Effector memory CD8-positive, alpha-beta T cell (primary cell): ENCODE measurements at regions not wholly inside any gene's neighbourhood (a gene's known extent, or its start where the extent isn't known, plus 50 kb on each side); places are given as distances from the start of the nearest gene placed in this dataset.

ENCODE experiments used
- ATAC-seq: fragments of 150-1000 bp; cut with Tn5 transposase; replicated peaks from 2 replicates; pipeline ENCODE4 v1.10.0; 2021; ENCODE audit warnings: mild to moderate bottlenecking, moderate library complexity
- DNase-seq, 3 experiments: peaks; one replicate each; pipeline ENCODE4 v3.0.0; 2021
- H3K27ac Mint-ChIP-seq, 2 donors: one replicate each; pipeline ENCODE4 v1.8.0; 2022; ENCODE audit warnings: mild to moderate bottlenecking in 2 of 2, mixed read lengths in 2 of 2, moderate library complexity in 2 of 2
- H3K27me3 Mint-ChIP-seq, 2 donors: one replicate each; pipeline ENCODE4 v1.8.0; 2022; ENCODE audit warnings: mixed read lengths in 2 of 2
- H3K36me3 Mint-ChIP-seq: one replicate; pipeline ENCODE4 v1.8.0; 2022; ENCODE audit warnings: mild to moderate bottlenecking, moderate library complexity, mixed read lengths; ENCODE audit not compliant: insufficient read depth
- H3K4me1 Mint-ChIP-seq, 2 donors: one replicate each; pipeline ENCODE4 v1.8.0; 2022; ENCODE audit warnings: low read depth in 2 of 2, mixed read lengths in 2 of 2
- H3K4me3 Mint-ChIP-seq, 2 donors: one replicate each; pipeline ENCODE4 v1.8.0; 2022; ENCODE audit warnings: mild to moderate bottlenecking in 2 of 2, mixed read lengths in 2 of 2, moderate library complexity in 2 of 2
- H3K9me3 Mint-ChIP-seq, 2 donors: one replicate each; pipeline ENCODE4 v1.8.0; 2022; ENCODE audit warnings: mixed read lengths in 2 of 2

DNA sequence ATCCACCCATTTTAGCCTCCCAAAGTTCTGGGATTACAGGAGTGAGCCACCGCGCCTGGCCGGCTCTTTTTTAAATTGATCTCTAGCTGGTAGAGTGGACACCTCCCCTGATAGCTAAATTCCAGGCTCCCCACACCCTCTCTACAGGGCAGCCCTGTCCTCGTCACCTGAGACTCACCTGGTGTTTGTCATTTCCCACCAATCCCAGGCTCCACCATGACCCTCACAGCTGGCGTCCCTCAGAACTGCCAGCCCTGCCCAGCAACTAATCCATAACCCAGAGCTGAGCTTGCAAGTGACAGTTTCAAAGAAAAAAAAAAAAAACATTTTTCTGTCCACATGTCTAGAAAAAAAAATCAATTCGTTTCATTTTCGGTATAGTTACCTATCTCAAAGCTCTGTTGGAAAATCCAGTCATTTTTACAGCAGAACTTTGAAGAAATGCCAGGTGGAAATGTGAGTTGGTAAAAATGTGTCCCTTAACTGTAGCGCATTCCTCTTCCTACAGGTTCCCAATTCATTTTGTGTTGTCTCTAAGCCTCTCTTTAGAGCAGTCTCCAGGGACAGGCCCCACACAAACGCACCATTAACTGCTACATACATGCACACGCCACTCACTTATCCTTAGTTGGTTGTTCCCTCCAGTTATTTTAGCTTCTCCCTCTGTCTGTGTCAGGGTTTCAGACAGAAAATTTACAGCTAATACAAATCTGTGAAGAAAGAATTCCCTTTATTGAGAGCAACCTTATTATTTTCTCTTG, 294.7 kb downstream of the FBXO15 start:
- Mint-ChIP-seq H3K27me3 (no peaks in the 10 kb centered on the region), H3K4me1 (no peaks in the 10 kb centered on the region), H3K36me3 (no peaks in the 10 kb centered on the region), H3K9me3 (peaks cover 0 to 1% of the 10 kb centered on the region in 2 donors), H3K4me3 (no peak overlapping the region), H3K27ac (no peak overlapping the region)
- ATAC-seq (no peak), DNase-seq (no peak)

DNA sequence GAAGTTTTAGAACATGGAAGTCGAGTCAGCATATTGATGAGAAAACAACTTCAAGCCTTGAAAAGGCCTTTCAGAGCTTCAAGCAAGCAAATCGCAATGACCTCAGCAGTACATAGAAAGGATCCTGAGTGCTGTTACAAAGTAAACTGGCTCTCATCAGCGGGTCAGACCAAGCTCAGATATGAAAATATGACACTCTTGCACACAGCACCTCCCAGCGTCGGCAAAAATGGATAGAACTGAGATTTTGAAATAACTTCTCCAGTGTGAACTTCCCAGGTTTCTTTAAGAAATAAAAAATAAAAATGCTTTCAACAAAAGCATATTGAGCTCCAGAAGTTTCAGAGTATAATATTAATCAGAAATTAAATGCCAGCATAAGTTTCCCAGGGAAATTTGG, 296.9 kb downstream of the FBXO15 start:
- Mint-ChIP-seq H3K9me3 (peaks cover 0 to 1% of the 10 kb centered on the region in 2 donors), H3K4me1 (no peaks in the 10 kb centered on the region), H3K4me3 (no peak overlapping the region), H3K27ac (no peak overlapping the region), H3K36me3 (no peaks in the 10 kb centered on the region), H3K27me3 (no peaks in the 10 kb centered on the region)
- no peak for DNase-seq
- ATAC-seq: no peak

DNA sequence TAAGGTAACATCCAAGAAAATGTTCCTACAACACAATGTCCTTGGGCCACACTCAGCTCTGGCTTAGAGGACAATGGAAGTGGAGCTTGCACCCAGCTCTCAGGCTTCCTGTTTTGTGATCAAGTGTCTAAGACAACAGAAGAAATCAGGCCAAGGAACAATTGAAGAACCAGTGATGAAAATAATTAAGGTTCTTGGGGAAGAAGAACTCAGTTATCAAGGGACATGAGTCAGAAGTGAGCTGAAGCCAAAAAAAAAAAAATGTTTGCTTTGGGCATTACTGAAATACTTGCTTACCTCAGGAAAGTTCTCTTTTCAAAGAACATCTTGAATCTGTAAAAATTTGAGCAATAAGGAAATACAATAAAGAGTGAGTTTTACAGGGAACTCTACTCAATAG, 299.0 kb downstream of the FBXO15 start:
- Mint-ChIP-seq H3K36me3 (no peaks in the 10 kb centered on the region), H3K27me3 (peaks cover 5% of the 10 kb centered on the region in 2 donors), H3K4me3 (no peak overlapping the region), H3K9me3 (no peaks in the 10 kb centered on the region), H3K27ac (no peak overlapping the region), H3K4me1 (no peaks in the 10 kb centered on the region)
- ATAC-seq: no peak
- DNase-seq: no peak

DNA sequence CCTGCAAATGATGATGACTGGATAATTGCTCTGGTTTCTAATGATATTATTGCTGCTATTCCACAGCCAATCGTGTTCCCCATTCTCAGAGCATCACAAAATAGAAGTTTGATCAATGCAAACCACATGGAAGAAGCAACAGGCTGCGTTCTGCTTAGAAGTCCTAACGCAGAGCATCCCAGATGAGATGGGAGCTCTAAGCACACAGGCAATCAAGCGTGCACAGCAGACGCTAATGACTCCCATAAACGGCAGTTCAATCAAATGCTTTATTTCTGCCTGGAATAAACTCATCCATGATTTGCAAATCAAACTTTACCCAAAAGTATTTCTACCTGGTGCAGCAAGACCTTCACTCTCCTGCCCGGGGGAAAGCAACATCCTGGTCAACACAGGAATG, 304.2 kb downstream of the FBXO15 start:
- Mint-ChIP-seq H3K36me3 (no peaks in the 10 kb centered on the region), H3K4me3 (no peak overlapping the region), H3K9me3 (peaks cover 0 to 2% of the 10 kb centered on the region in 2 donors), H3K27me3 (peaks cover 5 to 6% of the 10 kb centered on the region in 2 donors), H3K27ac (no peak overlapping the region), H3K4me1 (peaks cover 1 to 8% of the 10 kb centered on the region in 2 donors)
- ATAC-seq: no peak
- no peak for DNase-seq

DNA sequence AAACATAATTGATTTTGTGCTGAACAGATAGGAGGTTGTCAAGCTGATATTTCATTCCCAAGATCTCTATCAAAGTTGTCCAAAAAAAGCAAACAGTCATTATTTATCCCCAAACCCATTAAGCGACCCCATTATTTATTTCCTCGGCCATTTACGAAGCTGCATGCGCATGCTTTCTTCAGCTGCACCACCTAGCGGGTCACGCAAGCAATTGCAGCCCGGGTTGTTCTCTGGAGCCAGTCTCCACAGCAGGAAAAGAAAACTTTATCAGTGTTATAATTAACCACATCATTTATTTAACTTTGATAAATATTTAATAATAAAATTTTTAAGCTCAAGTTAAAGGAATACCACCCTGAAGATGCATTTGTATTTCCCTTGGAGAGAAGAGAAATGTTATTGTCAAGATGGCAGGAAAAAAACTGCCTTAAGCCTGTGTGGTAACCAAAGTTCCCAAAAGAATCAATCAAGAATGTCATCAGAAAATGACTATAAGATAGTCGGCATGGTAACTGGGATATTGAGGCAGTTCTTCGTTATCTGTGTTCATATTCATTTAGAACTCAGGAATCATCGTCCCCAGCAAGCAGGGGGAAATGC, 304.7 kb downstream of the FBXO15 start:
- DNase-seq (peak in 1 of 3 experiments; percentile 15), ATAC-seq (no peak)
- peaks cover 5 to 6% of the 10 kb centered on the region in 2 donors for H3K27me3 Mint-ChIP-seq
- H3K4me3 Mint-ChIP-seq: peak overlapping the region; percentile 2 to 11
- peak overlapping the region in 1 of 2 donors; percentile 35 for H3K27ac Mint-ChIP-seq
- H3K36me3 Mint-ChIP-seq: no peaks in the 10 kb centered on the region
- H3K9me3 Mint-ChIP-seq: peaks cover 0 to 2% of the 10 kb centered on the region in 2 donors
- peaks cover 1 to 8% of the 10 kb centered on the region in 2 donors for H3K4me1 Mint-ChIP-seq

DNA sequence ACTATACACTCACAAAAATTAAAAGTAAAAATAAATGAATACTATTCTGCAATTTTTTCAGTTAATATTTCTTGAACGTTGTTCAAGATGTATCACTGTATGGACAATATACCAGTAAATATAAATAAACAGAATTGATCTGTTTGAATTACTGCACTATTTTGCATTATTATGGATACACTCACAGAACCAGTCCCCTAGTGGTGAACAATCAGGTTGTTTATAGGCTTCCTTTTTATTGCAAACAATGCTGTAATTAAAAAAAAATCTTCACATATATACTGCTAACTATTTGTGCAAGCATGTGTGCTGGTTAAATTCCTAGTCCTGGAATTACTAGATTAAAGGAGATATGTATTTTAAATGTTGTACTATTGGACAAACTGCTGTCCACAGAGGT, 306.0 kb downstream of the FBXO15 start:
- Mint-ChIP-seq H3K36me3 (no peaks in the 10 kb centered on the region), H3K9me3 (peaks cover 0 to 2% of the 10 kb centered on the region in 2 donors), H3K27ac (no peak overlapping the region), H3K27me3 (peaks cover 5 to 6% of the 10 kb centered on the region in 2 donors), H3K4me3 (no peak overlapping the region), H3K4me1 (peaks cover 1 to 8% of the 10 kb centered on the region in 2 donors)
- ATAC-seq: no peak
- no peak for DNase-seq

DNA sequence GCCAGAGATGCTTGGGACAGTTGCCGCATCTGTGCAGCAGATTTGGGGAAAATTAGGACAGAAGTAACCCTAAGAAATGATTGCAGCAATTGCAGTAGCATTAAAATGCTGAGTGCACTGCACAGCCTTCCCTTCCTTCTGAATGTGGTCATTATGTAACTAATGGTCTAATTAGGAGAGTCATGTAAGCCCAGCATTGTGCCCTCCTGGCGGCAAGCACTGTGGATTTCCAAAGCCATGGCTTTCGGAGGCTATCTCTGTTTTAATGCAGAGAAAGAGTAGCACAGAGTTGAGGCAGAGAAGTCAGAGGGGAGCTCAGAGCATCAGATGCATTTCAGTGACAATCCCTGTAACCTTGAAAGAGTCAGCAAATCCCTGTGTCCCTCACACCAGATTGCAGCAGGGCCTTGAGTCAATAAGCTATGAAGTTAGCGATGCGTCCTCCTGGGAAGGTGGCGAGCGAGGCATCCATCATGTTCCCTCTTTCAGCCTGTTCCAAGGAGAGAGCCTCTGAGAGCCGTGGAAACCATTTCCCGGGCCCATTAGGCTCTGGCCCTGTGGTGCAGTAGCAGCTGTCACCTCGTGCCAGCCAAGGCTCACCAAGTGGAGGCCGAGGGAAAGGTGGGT, 307.2 kb downstream of the FBXO15 start:
- ATAC-seq: no peak
- Mint-ChIP-seq H3K9me3 (peaks cover 0 to 2% of the 10 kb centered on the region in 2 donors), H3K4me1 (peaks cover 1 to 8% of the 10 kb centered on the region in 2 donors), H3K4me3 (no peak overlapping the region), H3K27me3 (peaks cover 5 to 6% of the 10 kb centered on the region in 2 donors), H3K27ac (no peak overlapping the region), H3K36me3 (no peaks in the 10 kb centered on the region)
- no peak for DNase-seq

DNA sequence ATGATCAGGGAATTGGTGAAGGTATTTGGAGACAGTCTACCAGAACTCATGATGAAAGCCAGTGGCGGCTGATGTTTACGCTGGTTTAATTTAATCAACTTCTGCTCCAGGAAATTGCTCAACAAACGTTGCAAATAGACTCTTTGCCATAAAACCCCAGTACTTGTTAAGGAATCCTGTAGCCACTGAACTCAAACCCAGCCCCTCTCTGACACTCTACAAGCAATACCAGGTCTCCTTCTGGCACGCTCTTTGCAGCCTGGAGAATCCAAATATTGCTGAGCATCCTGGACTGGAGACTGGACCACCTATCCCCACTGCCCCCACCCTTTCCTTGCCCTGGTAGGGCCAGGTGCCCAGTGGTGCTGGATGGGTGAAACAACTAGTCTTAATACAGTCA, 308.2 kb downstream of the FBXO15 start:
- no peak for ATAC-seq
- H3K4me1 Mint-ChIP-seq: peaks cover 1 to 8% of the 10 kb centered on the region in 2 donors
- peaks cover 0 to 2% of the 10 kb centered on the region in 2 donors for H3K9me3 Mint-ChIP-seq
- H3K36me3 Mint-ChIP-seq: no peaks in the 10 kb centered on the region
- no peak for DNase-seq
- H3K27ac Mint-ChIP-seq: no peak overlapping the region
- H3K4me3 Mint-ChIP-seq: no peak overlapping the region
- H3K27me3 Mint-ChIP-seq: peaks cover 5 to 6% of the 10 kb centered on the region in 2 donors

DNA sequence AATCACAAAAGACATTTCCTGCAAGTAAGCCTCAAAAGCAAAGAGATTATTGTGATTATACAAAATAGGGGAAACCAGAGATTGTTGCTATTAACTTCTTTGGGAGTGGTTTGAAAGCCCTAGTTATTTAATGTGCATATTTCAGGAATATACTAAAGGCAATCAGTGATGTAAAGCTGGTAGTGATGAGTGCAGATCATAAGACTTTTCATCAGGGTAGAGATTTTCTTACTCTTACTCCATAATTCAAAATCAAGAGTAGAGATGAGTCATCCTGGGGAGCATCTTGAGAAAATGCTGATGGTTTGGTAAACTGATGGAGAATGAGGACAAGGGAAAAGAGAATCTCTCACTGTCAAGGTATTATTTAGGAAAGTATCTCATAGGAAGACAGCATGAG, 309.5 kb downstream of the FBXO15 start:
- H3K36me3 Mint-ChIP-seq: no peaks in the 10 kb centered on the region
- ATAC-seq: no peak

DNA sequence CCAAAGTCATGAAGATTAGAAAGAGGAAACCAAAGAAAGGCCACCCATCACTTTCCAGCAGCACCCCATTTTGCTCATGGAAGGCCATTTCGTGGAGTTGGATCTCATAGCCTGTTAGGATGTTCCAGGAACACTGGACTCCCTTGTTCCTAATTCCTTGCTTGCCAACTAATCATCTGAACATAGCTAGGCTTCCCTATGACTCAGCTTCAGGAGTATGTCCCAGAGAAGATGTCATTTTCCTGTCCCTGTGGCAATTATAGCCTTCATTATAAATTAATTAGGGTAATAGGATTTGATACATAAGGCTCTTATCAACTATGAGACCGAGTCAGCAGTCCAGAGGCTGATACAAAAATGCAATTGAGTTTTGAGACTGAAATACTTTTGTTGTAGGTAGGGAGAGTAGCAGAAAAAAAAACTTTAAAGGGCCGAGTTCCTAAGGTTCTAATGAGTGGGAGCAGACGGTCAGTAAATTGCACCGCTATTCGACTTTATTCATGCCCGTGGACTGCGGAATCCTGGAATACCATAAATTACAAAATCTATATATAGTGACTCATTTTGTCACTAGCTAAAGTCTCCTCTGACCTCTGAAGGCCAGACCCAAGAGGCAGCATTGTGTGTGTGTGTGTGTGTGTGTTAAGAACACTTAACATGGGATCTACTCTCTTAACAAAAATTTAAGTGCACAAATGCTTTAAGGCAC, 311.8 kb downstream of the FBXO15 start:
- no peak for ATAC-seq
- Mint-ChIP-seq H3K36me3 (no peaks in the 10 kb centered on the region), H3K9me3 (peaks cover 2 to 6% of the 10 kb centered on the region in 2 donors), H3K4me3 (no peak overlapping the region), H3K27me3 (no peaks in the 10 kb centered on the region), H3K27ac (no peak overlapping the region), H3K4me1 (no peaks in the 10 kb centered on the region)
- DNase-seq: no peak

More for the DNA sequence above, 309.5 kb downstream of the FBXO15 start:
- no peak overlapping the region for H3K27ac Mint-ChIP-seq
- H3K9me3 Mint-ChIP-seq: peaks cover 2 to 6% of the 10 kb centered on the region in 2 donors
- peaks cover 1 to 8% of the 10 kb centered on the region in 2 donors for H3K4me1 Mint-ChIP-seq
- DNase-seq: no peak
- no peaks in the 10 kb centered on the region for H3K27me3 Mint-ChIP-seq
- no peak overlapping the region for H3K4me3 Mint-ChIP-seq

DNA sequence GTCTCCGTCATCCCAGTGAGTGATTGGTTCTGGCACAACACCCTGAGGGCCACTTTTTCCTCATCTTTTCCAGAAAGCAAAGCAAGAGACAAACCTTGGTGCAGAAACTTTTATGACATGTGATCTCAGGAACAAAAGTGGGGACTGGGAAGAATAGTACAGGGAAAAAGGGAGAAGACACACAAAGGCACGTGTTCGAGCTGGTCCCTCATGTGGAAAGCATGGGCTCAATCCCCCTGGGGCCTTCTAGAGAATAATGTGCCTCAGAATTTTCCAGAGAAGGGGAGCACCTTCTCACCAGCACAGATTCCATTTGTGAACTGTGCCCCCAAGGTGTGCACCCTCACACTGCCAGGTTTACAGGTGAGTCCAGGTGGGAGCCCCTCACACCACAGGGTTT, 312.6 kb downstream of the FBXO15 start:
- ATAC-seq: no peak
- no peak for DNase-seq
- Mint-ChIP-seq H3K4me3 (no peak overlapping the region), H3K27me3 (no peaks in the 10 kb centered on the region), H3K27ac (no peak overlapping the region), H3K36me3 (no peaks in the 10 kb centered on the region), H3K9me3 (peaks cover 4 to 6% of the 10 kb centered on the region in 2 donors), H3K4me1 (no peaks in the 10 kb centered on the region)

DNA sequence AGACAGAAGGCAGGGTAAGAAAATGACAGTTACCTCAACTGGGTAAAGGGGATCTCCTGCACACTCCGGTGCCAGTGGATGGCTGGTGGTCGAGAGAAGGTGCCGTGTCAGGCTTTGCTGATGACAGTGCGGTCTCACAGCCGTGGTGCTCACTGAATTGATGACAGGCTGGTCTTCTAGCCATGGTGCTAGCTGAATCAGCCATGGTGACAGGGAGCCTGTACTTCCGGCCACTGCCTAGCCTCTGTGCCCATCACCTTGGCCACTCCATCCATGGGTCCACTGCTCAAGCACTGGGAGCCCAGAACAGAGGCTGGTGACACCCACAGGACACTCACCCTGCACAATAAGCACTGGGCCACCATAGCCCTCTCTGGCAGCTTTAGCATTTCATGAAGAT, 315.9 kb downstream of the FBXO15 start:
- no peak for DNase-seq
- H3K9me3 Mint-ChIP-seq: peaks cover 5 to 6% of the 10 kb centered on the region in 2 donors
- no peaks in the 10 kb centered on the region for H3K4me1 Mint-ChIP-seq
- H3K36me3 Mint-ChIP-seq: no peaks in the 10 kb centered on the region
- H3K27ac Mint-ChIP-seq: no peak overlapping the region
- no peak overlapping the region for H3K4me3 Mint-ChIP-seq
- H3K27me3 Mint-ChIP-seq: no peaks in the 10 kb centered on the region
- no peak for ATAC-seq

DNA sequence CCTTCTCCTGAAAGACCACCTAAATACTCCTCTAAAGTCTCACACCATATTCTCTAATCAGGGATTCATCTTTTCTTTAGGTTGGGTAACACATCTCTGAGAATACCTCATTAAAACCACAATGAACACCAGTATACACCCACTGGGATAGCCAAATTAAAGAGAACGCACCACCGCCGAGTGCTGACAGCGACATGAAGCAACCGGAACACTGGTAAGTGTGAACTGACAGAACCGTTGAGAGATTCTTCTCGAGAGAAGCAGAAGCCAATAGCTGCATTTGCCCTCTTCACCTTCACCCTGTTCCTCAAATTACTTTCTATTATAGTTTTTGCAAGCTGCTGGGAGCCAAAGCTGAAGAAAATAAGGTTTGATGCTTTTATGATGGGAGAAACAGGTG, 318.5 kb downstream of the FBXO15 start:
- DNase-seq (no peak), ATAC-seq (no peak)
- H3K27me3 Mint-ChIP-seq: no peaks in the 10 kb centered on the region
- no peak overlapping the region for H3K27ac Mint-ChIP-seq
- H3K9me3 Mint-ChIP-seq: peaks cover 5 to 6% of the 10 kb centered on the region in 2 donors
- H3K4me3 Mint-ChIP-seq: no peak overlapping the region
- no peaks in the 10 kb centered on the region for H3K4me1 Mint-ChIP-seq
- H3K36me3 Mint-ChIP-seq: no peaks in the 10 kb centered on the region
